ENCODE measurements at regions not wholly inside any gene's neighbourhood (a gene's known extent, or its start where the extent isn't known, plus 50 kb on each side); places are given as distances from the start of the nearest gene placed in this dataset.

DNA sequence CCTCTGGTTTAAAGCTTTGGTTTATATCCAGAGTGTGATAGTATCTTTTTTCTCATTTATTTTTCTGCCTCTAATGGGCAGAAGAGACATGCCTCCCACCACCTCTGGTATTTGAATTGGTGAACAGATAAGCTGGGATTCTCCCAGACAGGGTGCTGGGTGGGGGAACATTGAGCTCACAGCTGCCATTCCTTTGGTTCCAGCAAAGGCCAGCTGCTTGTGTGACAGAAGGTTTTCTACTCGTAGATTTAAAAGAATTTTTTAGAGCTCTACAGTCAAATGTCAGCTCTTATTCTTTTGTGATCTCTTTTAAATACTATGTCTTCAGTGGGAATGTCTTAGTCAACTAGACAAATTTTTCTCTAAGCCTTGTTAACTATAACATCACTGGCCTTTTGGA lies 54.7 kb upstream of the ADAMTS16 start:
- no peak for ATAC-seq
- DNase-seq: no peak
- intact Hi-C loops (cut with micrococcal nuclease): no loop called here

DNA sequence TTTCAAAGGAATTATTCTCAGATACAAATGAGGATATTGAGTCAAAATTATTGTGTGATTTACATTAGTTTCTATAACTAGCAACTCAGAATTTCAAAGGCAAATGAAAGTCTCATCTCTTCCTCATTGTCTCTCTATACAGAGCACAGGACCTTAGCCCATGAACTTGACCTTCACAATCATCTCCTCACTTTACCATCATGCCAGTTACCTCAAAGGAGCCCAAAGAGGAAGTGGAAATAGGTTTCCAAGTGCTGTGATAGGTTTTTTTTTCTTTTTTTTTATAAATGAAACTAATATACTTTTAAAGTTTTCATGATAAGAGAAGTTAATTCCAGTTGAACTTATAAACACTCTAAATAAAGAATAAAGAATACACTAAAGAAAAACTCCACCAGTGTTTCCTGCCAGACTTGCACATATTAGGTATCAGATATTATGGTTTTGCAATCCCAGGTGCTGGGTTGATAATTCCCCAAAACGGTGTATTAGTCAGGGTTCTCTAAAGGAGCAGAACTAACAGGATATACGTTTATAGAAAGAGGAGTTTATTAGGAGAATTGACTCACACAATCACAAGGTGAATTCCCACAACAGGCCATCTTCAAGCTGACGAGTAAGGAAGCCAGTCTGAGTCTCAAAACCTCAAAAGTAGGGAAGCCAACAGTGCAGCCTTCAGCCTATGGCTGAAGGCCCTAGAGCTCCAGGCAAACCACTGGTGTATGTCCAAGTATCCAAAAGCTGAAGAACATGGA lies 50.1 kb upstream of the ADAMTS16 start:
- intact Hi-C loops (cut with micrococcal nuclease): no loop called here
- DNase-seq: no peak
- no peak for ATAC-seq
